Daoy (cell line): ENCODE measurements at regions not wholly inside any gene's neighbourhood (a gene's known extent, or its start where the extent isn't known, plus 50 kb on each side); places are given as distances from the start of the nearest gene placed in this dataset.

Experiments
- DNase-seq: peaks from one replicate; pipeline ENCODE4 v3.0.0-alpha.2; 2015; ENCODE audit warnings: low read depth

DNA sequence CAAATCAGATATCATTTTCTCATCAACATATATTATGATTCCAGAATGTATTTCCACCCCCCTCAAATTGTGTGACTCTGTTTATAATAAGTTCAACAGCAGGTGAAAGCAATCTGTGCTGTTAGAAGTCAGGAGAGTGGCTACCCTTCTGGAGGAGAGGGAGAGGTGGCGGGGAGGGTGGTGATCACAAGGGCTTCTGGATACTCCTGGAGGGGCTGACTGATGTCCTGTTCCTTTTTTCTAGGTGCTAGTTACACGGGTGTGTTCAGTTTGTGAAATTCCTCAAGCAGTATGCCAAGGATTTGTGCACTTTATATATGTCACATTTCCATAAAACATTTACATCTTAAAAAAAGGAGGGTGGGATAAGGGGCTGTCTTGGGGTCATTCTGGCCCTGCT lies 119.1 kb downstream of the IRF8 start:
- no peak for DNase-seq

DNA sequence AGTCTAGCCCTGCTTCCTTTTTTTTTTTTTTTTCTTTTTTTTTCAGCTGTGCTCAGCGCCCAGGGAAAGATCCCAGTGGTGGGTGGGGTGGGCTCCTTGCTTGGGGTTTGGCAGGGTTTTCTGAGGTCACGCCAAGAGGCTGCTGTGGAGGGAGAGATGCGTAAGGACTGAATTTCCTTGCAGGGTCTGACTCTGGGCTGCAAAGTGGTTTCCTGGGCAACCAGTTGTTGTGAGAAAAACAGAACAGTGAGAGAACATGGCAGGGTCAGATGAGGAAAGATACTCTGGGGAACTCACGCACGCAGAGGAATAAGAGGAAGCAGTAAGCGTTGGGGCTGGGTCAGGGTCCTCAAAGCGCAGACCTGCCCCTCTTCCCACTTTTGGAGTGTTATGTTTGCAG lies 119.5 kb downstream of the IRF8 start:
- no peak for DNase-seq

DNA sequence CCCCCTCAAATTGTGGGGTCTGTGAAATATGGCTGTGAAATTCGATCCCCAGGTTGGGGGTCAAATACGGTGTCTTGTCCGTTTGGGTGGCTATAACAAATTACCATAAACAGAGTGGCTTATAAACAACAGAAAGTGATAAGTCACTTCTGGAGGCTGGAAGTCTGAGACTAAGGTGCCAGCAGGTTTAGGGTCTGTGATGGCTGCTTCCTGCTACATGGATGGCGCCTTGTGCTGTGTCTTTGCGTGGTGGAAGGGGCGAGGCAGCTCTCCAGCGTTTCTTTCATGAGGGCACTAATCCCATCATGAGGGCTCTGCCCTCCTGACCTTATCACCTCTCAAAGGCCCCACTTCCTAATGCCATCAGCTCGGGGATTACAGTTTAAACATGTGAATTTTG lies 120.0 kb downstream of the IRF8 start:
- DNase-seq, result no peak

DNA sequence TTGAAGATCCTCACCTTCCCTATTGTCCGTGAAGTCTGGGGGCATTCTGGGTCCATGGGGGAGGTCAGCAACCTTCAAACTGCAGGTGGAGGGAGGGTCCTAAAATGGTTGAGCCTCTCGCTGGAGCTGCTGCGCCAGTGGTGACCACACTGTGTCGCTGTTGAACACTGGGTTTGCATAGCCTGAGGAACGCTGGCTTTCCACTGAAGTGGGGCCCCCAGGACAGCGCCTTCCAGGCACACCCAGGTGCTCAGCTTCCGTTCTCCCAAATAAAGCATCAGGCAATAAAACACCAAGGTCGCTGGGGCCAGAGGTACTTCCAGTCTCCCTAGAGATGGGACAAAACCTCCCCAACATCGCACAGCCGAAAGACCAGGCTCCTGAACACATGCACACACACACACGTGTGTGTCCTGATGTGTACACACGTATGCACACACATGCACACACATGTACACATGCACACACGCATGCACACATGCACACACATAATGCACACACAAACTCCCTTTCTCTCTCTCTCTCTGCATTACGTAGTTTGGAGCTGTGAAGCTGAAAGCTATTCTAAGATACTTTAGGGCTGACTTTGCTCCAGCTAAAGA lies 120.6 kb downstream of the IRF8 start:
- no peak for DNase-seq

DNA sequence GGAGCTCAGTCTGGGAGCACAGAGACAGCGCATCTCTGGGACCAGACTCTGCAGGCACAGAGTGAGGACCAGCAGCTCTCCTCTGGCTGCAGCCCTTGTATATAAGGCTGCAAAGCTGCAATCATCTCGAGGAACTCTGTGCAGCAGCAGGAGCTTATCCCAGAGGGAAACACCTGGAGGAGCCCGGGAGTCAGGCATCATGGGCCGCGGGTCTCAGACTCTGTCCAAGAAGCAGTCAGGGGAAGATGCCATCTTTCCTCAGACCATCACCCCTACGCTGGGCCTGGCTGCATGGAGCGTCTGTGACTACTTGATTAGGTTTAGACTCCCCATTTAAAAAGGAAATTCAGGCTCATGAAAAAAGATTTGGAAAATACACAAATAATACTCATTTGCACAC lies 122.0 kb downstream of the IRF8 start:
- no peak for DNase-seq

GRCh38 chr16:86022381-86022960 lies 123.5 kb downstream of the IRF8 start:
- no peak for DNase-seq

GRCh38 chr16:86024210-86024609 lies 125.2 kb downstream of the IRF8 start:
- DNase-seq, result no peak

DNA sequence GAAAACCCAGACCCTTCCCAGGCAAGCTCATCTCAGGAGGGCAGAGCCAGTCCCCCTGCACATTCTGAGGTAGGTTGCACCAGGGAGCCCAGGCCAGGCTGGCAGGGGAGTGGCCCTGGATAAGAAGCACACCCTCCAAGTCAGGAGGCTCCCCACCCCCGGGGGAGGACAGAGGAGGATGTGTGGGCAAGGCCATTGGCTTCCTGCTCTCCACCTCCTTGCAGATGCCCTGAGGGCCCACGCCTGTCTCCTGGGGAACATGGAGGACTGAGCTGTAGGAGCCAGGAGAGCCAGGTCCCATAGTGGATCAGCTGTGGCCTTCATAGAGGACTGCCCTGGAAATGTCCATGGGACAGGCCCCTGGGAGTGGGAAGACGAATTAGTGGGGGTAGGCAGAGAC lies 126.7 kb downstream of the IRF8 start:
- DNase-seq, result no peak

DNA sequence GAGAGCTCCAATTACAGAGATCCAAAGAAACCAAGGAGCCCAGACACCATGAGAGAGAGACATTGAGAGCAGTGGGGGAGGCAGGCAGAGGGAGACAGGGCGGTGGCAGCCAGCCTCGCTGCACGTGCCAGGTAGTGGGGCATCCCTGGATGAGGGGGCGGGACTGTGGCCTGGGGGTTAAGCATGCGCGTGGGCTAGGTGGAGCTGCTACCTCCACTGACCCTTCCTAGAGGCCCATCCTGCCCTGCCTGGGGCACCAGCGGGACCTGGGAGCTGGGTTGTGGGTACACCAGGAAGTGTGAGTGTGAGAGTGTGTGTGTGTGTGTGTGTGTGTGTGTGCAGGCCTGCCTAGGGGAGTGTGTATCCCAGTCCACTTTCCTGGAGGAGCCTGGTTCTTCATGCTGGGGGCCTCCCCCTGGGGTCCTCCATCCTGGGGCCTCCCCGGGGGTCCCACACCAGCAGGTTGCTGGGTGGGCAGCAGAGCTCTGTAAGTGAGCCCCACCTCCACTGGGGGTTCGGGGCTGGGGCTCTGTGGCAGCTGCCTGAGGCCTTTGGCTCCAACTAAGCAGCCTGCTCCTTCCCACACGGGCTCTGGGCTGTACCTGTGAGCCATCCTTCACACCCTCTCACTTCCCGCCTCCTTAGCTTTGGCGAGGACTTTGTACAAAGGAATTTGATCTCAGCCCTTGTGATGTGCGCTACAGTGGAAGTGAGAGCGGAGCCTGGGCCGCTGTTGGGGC lies 127.4 kb downstream of the IRF8 start:
- no peak for DNase-seq

GRCh38 chr16:86026916-86027315 lies 128.0 kb downstream of the IRF8 start:
- no peak for DNase-seq

GRCh38 chr16:86027373-86028126 lies 128.6 kb downstream of the IRF8 start:
- no peak for DNase-seq

DNA sequence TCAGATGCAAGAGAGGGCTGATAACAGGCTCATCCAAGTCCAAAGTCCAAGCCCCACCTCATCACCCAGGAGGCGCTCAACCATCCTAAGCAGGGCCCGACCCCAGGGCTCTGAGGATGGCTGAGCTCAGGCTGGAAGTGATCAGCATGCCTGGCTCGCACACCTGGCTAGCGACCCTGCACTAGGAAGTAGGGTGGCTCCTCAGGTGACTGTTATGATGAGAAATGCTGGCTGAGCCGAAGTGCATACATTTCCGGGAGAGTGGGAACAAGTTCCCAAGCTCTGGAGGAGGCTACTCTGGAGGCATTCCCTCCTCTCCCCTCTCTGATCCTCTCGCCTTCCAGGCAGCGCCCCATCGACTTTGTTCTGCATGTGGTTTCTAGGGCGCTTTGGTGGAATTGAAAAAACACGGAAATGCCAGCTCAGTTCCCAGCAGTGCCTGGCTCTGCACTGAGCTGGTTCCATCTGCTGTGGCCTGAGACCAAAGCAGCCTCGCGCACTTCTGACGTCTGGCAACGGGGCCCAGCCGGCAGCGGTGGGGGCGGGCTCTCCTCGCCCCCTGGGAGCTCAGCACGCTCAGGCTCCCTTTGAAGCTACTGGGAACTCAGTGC lies 130.3 kb downstream of the IRF8 start:
- peak; percentile 25 for DNase-seq

GRCh38 chr16:86030116-86030515 lies 131.2 kb downstream of the IRF8 start:
- no peak for DNase-seq

DNA sequence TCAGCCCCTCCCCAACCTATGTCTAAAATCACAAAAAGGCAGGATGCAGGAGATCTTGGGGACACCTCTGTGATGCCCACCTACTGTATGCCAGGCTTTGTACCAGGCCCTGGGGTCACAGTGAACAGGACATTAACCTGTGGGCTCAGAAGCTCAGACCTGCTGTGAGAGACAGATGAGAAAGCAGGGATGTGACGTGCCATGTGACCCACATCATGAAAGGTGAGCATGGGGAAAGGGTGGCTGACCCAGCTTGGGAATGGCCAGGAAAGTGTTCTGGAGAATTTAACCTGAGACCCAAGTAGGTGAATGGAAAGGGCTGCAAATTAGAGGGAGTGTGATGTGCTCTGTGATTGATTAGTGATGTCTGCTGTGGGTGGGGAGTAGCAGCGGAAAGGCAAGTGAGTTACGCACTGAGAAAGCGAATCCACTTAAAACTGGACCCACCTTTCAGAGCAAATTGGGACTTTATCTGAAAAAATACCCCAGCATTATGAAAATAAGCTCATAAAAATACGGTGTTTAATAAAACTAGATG lies 132.2 kb downstream of the IRF8 start:
- DNase-seq, result no peak

- no peak for DNase-seq
These were observed 134.1 kb downstream of the IRF8 start for GRCh38 chr16:86033016-86033474.

GRCh38 chr16:86033971-86034370 lies 135.0 kb downstream of the IRF8 start:
- DNase-seq, result no peak

GRCh38 chr16:86034421-86034919 lies 135.5 kb downstream of the IRF8 start:
- DNase-seq, result no peak

DNA sequence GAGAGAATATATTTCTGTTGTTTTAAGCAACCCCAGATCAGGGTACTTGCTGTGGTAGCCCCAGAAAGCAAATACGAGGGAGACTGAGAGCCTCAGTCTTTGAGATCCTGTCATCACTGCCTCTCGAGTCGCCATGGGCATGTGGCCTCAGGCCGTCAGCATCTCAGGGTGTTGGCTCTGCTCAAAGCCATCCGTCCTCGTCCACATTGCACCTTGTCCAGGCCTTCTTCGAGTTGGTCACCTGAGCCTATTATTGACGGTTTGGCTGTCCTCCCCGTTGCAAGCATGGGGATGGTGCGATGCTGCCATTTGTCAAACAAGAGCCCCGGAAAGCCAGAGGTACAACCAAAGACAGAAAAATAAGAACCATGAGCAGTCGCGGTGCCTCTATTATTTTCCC lies 136.9 kb downstream of the IRF8 start:
- DNase-seq, result no peak

- no peak for DNase-seq
These were observed 139.3 kb downstream of the IRF8 start for GRCh38 chr16:86037999-86038925.

DNA sequence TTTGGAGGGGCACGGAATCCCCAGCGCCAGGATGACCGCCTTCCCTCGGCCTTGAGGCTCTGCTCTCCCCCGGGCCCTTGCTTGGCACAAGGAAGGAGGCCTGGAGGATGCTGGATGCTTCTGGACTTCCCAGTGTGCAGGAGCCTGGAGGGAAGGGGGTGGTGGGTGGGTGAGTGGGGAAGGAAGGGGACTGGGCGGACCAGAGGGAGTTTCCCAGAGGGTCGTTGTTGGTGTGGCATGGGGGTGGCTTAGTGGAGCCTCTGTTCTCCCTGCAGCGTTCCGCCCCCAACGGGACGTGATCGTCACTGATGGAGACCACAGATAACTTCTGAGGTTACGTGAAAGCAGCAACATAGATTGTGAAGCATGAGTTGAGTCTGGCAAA lies 140.0 kb downstream of the IRF8 start:
- DNase-seq, result no peak

- no peak for DNase-seq
These were observed 140.6 kb downstream of the IRF8 start for GRCh38 chr16:86039606-86040005.
